Epithelial cell of prostate (primary cell): ENCODE measurements at regions not wholly inside any gene's neighbourhood (a gene's known extent, or its start where the extent isn't known, plus 50 kb on each side); places are given as distances from the start of the nearest gene placed in this dataset.

Source experiments
- DNase-seq: peaks from one replicate; pipeline ENCODE4 v3.0.0-alpha.2; 2011; ENCODE audit warnings: low read depth, low spot score
- H3K27ac ChIP-seq: fragments of 450-650 bp; 2 replicates; pipeline ENCODE4 v1.5.1; 2017; ENCODE audit warnings: mild to moderate bottlenecking

DNA sequence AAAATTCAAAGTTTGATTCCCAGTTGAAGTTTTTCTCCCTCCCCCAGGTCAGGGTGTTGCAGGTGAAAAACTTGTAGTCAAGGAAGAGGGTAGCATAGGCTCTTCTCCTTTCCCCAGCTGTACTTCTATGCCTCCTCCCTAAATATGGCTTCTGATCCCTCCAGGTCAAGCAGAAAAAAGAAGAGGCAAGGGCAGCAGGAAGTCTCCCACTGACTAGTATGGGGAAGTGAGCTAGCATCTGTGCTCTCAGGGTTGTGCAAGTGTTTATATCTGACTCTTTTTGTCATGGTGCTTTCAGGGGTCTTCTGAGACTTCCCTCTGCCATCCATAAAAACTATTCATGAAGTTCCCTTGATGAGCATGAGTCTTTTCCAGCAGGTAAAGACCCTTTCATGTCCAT is 76.0 kb downstream of the ATPSCKMT start:
- H3K27ac ChIP-seq = no peak overlapping the region
- no peak for DNase-seq

DNA sequence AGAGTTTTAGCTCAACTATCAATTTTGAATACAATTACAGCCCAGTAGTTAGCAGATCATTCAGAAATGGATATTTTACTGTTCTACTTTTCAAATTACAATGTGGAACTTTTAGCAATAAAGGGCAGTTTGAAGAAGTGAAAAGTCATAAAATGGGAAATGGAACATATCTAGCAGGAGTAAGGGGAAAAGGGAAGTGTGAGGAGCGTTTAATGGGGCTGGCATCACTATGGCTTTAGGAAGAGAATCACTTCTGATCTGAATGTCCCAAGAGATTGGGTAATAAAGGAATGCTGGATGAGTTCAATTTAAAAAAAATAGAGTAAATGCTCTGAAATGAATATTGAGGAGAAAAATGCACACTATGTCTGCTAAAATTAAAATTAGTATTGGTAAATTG is 77.4 kb downstream of the ATPSCKMT start:
- no peak for DNase-seq

DNA sequence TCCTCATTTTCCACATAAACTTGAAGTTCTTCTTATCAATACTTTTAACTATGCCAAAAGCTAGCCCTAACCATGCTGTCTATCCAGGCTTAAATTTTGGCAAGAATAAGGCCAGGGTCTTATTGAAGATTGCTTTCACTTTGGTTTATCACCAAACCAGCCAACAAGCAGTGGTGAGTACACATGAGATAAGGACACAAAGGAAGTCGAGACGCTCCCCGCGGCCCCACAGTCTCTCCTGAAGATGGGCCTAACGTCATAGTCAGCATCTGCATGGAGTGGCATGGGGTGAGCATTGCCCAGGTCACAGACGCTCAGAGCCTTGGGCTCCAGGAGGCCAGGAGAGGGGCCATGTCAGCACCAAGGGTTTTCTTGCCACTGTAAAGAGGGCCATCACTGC is 80.3 kb downstream of the ATPSCKMT start:
- H3K27ac ChIP-seq = no peak overlapping the region
- no peak for DNase-seq

More for the DNA sequence above, 77.4 kb downstream of the ATPSCKMT start:
- H3K27ac ChIP-seq = no peak overlapping the region

DNA sequence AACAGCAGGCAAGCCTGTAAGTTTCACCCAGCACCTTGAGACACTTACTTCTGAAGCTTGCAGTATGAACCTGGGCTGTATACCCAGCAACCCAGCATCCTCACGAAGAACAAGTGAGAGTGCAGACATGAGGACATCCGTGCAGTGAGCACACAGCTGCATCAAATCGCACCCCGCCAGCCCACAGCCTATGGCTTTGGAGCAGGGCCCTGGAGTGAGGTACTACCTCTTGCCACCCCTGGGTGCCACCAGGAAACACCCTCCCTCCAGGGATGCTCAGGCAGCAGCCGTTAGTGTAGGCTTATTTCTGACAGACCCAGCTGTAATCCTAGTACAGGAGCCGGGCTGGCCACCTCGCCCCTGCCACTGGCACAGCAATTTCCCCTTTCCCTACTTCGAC is 81.4 kb downstream of the ATPSCKMT start:
- no peak for DNase-seq
- no peak overlapping the region for H3K27ac ChIP-seq

DNA sequence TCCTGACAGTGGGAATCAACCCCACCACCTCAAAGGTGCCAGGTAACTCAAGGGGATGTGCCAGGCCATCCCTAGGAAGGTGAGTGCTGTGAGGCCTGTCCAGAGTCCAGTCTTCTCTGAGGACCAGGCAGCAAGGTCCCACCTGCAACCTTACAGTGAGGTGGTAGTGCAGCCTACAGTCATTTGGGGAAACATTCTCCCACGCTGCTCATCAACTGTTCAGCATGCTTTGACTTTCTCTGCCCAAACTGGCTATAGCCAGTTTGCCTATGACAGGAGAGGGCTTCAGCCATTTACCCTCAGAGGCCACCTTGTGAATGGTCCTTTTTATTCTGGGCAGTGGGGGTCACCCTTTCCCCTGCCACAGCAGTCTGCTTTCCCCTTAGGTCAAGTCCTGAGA is 81.9 kb downstream of the ATPSCKMT start:
- no peak for DNase-seq
- H3K27ac ChIP-seq = no peak overlapping the region

DNA sequence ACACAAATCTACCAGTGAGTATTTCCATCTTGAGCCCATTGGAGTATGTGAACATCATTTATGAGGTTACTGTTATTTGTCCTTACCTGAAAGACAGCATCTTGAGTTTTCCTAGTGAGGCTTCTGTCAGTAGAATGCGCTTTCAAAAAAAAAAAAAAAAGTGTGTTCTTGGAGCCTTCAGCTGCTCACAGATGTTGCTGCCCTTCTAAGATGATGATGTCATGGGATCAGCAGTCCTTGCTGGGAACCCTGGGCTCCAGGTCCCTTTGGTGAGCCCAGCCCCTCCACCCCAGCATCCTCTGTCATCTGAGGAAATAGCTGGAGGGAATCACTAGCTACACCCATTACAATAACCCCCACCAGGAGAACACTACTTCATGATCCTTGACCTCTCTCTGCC is 83.3 kb downstream of the ATPSCKMT start:
- no peak for DNase-seq
- no peak overlapping the region for H3K27ac ChIP-seq

DNA sequence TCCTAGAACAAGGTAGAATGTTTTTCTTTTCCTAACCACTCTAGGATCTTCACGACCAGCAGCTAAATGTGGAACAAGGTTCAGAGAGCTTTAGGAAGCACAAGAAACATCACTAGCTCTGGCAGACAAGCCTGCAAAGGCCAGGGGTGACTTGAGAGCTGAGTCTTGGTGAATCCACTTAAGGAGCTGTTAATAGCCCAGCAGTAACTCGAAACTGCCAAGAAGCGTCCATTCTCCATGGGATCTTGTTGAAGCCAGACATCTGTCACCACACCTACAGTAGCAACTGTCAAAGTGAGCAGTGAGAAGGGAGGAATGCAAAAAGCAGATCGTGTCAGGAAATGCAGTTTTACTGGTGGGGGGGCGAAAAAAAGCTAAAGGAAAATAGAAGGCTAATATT is 87.2 kb downstream of the ATPSCKMT start:
- no peak overlapping the region for H3K27ac ChIP-seq
- DNase-seq = no peak

DNA sequence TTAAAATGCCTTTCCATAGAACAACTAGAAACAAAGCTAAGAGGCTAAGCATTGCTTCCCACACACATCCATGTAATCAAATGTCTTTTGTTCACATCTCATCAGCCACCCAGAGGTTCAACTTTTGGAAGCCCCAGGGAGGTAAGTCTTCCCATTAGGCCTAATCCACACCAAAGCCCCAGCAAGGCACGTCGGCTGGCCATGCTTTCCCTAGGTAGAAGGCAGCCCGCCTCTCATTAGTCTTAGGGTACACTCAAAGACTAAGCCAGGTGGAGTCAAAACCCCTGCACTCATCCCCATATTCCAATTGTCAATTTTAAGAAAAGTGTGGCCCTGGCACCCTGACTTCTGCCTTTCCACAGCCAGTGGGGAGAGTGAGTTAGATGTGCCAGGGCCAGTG is 87.9 kb downstream of the ATPSCKMT start:
- H3K27ac ChIP-seq = no peak overlapping the region
- DNase-seq = no peak

DNA sequence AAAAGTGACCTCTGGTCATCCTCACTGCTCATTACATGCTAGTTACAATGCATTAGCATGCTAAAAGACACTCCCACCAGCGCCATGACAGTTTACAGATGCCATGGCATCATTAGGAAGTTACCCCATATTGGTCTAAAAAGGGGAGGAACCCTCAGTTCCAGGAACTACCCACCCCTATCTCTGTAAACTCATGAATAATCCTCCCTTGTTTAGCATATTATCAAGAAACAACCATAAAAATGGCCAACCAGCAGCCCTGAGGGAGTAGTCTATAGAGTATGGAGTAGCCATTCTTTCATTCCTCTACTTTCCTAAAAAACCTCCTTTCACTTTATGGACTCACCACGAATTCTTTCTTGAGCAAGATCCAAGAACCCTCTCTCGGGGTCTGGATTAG is 89.4 kb downstream of the ATPSCKMT start:
- H3K27ac ChIP-seq = no peak overlapping the region
- DNase-seq = no peak

DNA sequence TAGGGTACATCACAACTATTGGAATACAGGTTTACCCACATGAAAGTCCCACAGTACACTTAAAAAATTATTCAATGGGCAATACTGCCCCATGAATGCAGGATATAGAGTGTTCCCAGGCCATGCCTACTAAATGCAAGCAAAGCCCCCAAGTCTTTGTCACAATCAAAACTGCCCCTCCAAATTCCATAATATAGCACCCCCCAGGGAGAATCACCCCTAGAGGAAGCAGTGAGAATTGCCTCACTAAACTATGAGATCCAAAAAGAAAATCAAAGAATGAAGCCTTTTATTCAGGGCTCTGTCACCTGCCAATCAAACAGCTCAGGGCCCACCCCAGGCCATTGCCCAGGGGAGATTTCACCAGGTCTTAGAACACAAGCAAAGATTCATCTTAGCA is 90.8 kb downstream of the ATPSCKMT start:
- no peak overlapping the region for H3K27ac ChIP-seq
- DNase-seq = no peak

DNA sequence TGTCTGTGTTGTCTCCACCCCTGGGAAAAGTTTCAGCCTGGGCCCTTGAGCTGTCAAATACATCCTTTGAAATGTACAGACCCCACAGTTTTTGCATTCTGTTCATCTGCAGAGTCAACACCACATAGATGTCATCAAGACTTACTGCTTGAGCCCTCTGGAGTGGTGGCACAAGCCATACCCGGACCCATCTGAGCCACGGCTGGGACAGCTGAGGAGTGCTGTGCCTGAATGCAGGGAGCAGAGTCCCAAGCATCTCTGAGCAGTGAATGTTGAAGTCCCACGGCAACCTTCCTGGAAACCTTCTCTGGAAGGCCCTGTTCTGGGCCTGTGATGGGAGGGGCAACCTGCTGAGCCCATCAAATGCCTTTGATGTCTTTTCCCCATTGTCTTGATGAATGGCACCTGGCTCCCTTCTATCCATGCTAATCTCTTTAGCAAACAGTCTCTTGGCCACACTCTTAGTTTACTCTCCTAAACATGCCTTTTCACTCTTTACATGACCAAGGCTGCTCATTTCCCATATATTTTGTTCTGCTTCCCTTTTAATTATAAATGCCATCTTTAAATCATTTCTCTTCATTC is 92.5 kb downstream of the ATPSCKMT start:
- no peak for DNase-seq

DNA sequence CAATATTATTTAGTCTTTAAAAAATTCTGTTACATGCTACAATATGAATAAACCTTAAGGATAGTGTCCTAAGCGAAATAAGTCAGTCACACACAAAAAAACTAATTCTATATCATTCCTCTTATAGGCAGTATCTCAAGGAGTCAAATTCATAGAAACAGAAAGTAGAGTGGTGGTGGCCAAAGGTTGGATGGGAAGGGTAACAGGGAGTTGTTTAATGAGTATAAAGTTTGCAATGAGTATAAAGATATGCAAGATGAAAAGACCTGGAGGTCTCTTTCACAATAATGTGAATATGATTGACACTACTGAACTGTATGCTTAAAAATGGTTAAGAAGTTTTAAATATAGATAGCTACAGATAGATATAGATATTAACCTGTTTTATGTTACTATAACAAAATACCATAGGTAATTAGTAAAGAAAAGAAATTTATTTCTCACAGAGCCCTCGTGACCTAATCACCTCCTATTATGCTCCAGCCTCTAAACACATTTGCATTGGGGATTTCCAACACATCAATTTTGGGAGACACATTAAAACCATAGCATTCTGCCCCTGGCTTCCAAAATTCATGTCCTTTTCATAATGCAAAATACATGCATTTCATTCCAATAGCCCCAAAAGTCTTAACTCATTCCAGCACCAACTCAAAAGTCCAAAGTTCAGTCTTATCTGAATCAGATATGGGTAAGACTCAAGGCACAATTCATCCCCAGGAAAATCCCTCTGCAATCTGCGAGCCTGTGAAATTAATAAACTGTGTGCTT is 93.6 kb downstream of the ATPSCKMT start:
- no peak for DNase-seq
- H3K27ac ChIP-seq = no peak overlapping the region

More for the DNA sequence above, 92.5 kb downstream of the ATPSCKMT start:
- H3K27ac ChIP-seq = no peak overlapping the region

DNA sequence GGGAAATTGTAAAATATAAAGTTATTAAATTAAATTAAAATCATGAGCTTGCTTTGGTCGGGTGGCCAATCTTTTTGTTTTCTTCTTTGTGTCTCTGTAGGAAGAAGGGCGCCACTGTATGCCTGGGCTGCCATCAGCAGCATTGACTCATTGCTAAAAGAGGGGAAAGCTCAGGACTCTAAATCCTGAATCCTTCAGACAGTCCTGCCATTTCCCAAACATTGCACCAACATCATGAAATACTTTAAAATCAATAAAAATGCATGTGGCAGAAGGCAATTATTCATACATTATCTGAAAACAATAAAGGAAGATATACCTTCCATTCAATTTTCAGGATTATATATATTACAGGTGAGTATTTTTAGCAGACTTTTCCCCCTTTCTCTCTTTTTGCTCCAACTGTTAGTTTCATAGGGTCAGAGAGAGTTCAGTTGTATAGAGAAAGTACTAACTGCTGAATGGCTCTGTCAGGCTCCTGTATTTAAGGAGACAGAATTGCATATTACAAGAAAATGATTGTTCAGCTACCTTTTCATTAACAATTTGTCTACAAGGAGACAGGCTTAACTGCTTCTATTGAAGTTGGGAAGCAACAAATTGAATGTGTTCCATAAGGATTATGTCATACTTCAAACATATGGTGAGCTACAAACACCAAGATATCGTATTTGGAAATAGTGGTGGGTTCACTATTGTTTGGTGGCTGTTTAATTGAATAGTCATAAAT is 95.7 kb downstream of the ATPSCKMT start:
- H3K27ac ChIP-seq = no peak overlapping the region
- DNase-seq = no peak

DNA sequence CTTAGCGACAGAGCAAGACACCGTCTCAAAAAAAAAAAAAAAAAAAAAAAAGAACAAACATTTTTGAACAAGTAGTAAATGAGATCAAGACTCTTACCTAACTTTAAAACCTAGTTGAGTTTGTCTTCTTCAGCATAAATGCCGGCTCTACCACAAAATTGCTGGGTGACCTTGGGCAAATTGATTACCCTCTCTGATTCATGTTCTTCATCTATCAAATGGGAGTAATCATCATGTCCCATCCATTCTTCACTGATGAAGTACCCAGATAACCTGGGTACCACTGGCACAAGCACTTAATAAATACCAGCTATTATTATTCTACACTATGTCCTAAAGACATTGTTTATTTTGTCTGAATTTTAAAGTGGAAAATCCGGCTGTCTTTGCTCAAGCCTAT is 96.3 kb downstream of the ATPSCKMT start:
- no peak for DNase-seq
- H3K27ac ChIP-seq = no peak overlapping the region

DNA sequence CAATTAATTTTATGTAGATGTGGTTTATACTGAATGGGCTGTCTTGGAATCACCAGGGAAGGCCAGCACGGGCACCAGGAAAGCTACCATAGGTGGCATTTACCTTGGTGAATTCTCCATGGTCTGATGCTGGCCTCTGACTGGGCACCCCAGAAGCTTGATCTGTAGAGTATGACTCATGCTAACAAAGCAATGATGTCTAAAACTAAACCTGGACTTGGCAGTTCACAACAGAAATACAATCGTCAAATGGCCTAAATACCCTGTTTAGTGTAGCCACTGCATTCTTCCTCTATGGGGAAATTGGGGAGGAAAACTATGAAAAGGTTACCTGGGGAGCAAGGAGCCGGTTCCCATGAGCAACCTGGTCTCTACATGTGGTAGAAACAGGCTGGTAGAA is 98.0 kb downstream of the ATPSCKMT start:
- no peak overlapping the region for H3K27ac ChIP-seq
- DNase-seq = no peak

DNA sequence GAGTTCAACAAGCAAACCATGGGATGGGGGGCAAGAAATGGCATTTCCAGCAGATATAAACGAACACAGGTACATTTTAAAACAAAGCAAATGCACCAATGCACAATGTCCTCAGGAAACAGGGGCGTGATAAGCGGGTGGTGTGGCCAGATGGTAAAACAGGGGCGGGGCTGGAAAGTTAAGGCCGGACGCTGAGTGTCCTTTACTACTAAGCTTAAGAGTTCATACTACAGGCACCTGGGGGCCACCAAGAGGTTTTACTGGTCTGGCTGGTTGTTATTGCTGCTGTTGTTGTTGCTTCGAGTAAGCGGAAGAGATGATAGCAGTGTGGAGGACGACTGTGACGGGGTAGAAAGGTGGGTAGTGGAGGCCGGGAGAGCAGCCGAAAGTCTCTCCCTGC is 99.8 kb downstream of the ATPSCKMT start:
- DNase-seq = no peak
- no peak overlapping the region for H3K27ac ChIP-seq

DNA sequence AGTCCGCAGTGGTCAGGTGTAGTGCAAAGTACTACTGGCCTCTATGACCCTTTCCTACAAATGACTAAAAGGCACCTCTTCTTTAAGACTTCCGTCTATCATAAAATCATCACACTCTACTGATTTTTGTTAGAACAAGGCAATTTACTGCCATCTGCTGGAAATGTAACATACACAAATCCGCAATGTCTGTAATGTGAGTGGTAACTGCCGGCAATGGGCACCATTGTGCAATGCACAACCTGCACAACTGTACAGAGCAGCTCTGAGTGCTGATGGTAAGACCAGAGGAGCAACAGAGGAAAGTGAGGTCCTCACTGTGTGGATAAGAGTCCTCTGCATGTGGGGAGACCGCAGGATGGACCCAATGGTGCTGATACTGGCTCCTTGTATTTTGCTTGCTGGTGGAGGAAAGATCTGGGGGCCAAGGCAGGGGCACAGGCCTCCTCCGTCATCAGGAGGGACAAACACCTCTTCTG is 103.7 kb downstream of the ATPSCKMT start:
- no peak overlapping the region for H3K27ac ChIP-seq
- no peak for DNase-seq

DNA sequence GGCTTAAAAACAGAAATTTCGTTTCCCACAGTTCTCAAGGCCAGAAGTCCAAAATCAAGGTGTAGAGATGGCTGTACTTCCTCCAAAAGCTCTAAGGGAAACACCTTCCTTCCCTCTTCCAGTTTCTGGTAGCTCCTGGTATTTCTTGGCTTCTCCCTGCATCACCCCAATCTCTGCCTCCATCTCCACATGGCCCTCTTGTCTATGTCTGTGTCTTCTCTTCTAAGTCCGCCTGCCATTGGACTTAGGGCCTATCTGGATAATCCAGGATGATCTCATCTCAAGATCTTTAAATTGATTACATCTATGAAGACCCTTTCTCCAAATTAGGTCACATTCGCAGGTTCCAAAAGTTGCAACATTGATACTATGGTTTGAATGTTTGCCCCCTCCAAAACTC is 105.6 kb downstream of the ATPSCKMT start:
- DNase-seq = no peak
- no peak overlapping the region for H3K27ac ChIP-seq

DNA sequence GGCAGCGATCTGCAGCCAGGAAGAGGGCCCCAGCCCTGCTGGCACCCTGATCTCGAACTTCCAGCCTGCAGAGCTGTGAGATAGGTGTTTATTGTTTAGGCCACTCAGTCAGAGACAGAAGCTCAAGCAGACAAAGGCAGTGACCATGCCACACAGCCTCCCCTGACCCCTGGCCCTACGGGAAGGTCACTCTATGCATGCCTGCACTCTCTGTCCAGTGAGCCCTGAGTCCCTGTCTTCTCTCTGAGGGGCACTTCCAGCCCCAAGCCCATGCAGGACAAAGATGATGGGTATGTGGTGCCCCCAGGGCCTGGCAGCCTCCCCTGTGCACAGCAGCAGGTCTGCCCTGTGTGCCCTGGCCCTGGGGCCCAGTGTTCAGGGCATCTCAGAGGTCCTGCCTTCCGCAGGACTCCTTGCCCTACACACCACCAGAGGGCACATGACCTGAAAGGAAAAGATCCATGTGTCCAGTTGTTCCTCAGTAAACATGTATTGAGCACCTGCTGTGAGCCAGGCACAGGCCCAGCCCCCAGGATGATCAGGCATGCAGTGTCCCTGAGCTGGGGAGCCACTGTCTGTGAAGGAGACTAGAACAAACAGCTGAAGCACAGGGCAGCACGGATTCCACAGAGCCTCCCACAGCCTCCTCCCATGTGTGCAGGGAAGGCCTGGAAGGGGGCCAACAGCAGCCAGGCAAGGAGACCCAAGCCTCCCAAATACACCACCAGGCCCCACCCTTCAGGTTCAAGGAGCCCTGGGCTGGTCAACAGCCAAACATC is 109.3 kb downstream of the ATPSCKMT start:
- H3K27ac ChIP-seq = no peak overlapping the region
- no peak for DNase-seq

DNA sequence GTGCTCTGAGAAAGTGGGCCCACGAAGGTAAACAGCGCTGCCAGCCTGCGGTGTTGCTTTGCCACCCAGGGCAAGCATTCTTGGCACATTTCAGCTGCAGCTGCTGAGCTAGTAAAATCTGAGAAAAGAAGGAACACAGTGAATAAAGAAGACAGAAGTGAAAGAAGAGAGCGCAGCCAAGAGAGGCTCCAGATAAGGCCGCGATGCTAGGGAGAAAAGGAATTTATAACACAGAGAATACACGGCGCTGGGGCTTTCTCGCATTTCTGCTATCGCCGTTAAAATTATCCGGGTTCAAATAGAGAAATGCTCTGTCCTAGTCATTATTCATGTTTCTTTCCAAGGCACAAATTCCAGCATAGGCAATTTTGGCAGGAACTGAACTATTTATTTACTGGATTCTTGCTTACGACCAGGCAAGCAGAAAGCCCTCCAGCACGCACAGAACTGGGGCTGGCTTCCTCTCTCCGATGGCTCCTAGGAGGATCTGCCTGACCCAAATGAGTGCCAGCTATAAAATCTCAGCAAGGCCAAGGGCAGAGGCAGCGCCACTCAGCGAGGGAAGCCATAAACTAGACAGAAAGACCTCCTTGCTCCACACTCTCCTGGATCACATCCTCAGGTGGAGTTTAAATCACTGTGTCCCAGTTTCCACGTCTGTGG is 111.2 kb downstream of the ATPSCKMT start:
- no peak overlapping the region for H3K27ac ChIP-seq
- DNase-seq = no peak
